H1 (cell line): ENCODE measurements at regions not wholly inside any gene's neighbourhood (a gene's known extent, or its start where the extent isn't known, plus 50 kb on each side); places are given as distances from the start of the nearest gene placed in this dataset.
"Not testable (repeated sequence)": the region's sequence is repeated elsewhere in the genome, so short reads cannot be mapped to it uniquely, and the experiment has no call there.

Experiments
- CTCF ChIA-PET: fragments of 300-600 bp; sonication (Branson Sonifier 250); formaldehyde crosslinking; loops from one replicate; lab custom pipeline; 2021; ENCODE audit not compliant: partially characterized antibody; lab: Charles Lee
- POLR2A ChIA-PET: fragments of 300-600 bp; sonication (Branson Sonifier 250); formaldehyde crosslinking; loops from one replicate; lab custom pipeline; 2021; ENCODE audit warnings: inconsistent platforms; ENCODE audit not compliant: partially characterized antibody; lab: Charles Lee
- DNase-seq, 2 experiments: peaks; one replicate each; pipeline versions ENCODE4 v3.0.0 to v3.0.0-alpha.2; 2010 to 2022; ENCODE audit warnings: low spot score in 2 of 2, low read depth in 1 of 2, mixed read lengths in 1 of 2
- FAIRE-seq: peaks from 2 replicates; lab custom pipeline; 2011; peaks lifted over from hg19 to GRCh38; lab: Jason Lieb, UNC
- H2AFZ ChIP-seq: 2 replicates; pipeline ENCODE4 v1.8.1; 2012; ENCODE audit warnings: low read length, inconsistent platforms
- H2AK5ac ChIP-seq: 2 replicates; pipeline ENCODE4 v1.6.1; 2013; ENCODE audit warnings: low read depth, low read length
- H2BK120ac ChIP-seq: replicated peaks from 2 replicates; pipeline ENCODE3; 2013; ENCODE audit warnings: low read depth, low read length, inconsistent platforms
- H2BK12ac ChIP-seq: 2 replicates; pipeline ENCODE4 v1.6.1; 2013; ENCODE audit warnings: low read depth, low read length
- H2BK15ac ChIP-seq: 2 replicates; pipeline ENCODE4 v1.6.1; 2013; ENCODE audit warnings: low read length
- H2BK20ac ChIP-seq: 2 replicates; pipeline ENCODE4 v1.6.1; 2013; ENCODE audit warnings: low read length
- H2BK5ac ChIP-seq: 2 replicates; pipeline ENCODE4 v1.6.1; 2013; ENCODE audit warnings: low read depth, low read length
- H3K14ac ChIP-seq: 2 replicates; pipeline ENCODE4 v1.6.1; 2013; ENCODE audit warnings: inconsistent platforms; ENCODE audit not compliant: insufficient read length
- H3K18ac ChIP-seq: 2 replicates; pipeline ENCODE4 v1.6.1; 2013; ENCODE audit warnings: low read length; ENCODE audit errors: extremely low read depth
- H3K23ac ChIP-seq: 2 replicates; pipeline ENCODE4 v1.6.1; 2013; ENCODE audit warnings: inconsistent platforms; ENCODE audit not compliant: insufficient read length
- H3K23me2 ChIP-seq: 2 replicates; pipeline ENCODE4 v1.6.1; 2013; ENCODE audit warnings: low read depth, low read length
- H3K27ac ChIP-seq: 2 replicates; pipeline ENCODE4 v1.6.1; 2011; ENCODE audit warnings: low read depth, low read length, inconsistent platforms
- H3K27me3 ChIP-seq, 4 experiments: replicated peaks in 1 of 4; 1 replicate in 1 of 4; 2 replicates in 3 of 4; pipeline versions ENCODE4 v1.6.1 to v1.8.1; 2011 to 2013; ENCODE audit warnings: low read length in 3 of 4, mild to moderate bottlenecking in 3 of 4, inconsistent platforms in 2 of 4, mixed read lengths in 2 of 4, moderate library complexity in 1 of 4; ENCODE audit not compliant: control insufficient read depth in 3 of 4, insufficient read depth in 3 of 4; ENCODE audit errors: extremely low read depth in 1 of 4
- H3K36me3 ChIP-seq, 4 experiments: 2 replicates each; pipeline versions ENCODE4 v1.6.1 to v1.8.1; 2011 to 2013; ENCODE audit warnings: mild to moderate bottlenecking in 4 of 4, low read length in 3 of 4, moderate library complexity in 2 of 4, control low read depth in 1 of 4, inconsistent platforms in 1 of 4; ENCODE audit not compliant: insufficient read depth in 4 of 4, control insufficient read depth in 2 of 4
- H3K4ac ChIP-seq: replicated peaks from 2 replicates; pipeline ENCODE3; 2013; ENCODE audit warnings: low read length, low read depth, mixed read lengths, inconsistent platforms; ENCODE audit not compliant: insufficient read length
- H3K4me1 ChIP-seq, 4 experiments: replicated peaks in 1 of 4; 1 replicate in 1 of 4; 2 replicates in 3 of 4; pipeline versions ENCODE4 v1.6.1 to v1.8.1; 2011 to 2013; ENCODE audit warnings: low read length in 3 of 4, inconsistent platforms in 2 of 4, mixed read lengths in 1 of 4; ENCODE audit not compliant: insufficient read depth in 4 of 4, control insufficient read depth in 3 of 4
- H3K4me2 ChIP-seq, 2 experiments: 2 replicates each; pipeline versions ENCODE4 v1.6.1 to v1.8.1; 2011 to 2013; ENCODE audit warnings: low read depth in 2 of 2, low read length in 2 of 2, control low read depth in 1 of 2, inconsistent platforms in 1 of 2, mild to moderate bottlenecking in 1 of 2; ENCODE audit not compliant: insufficient read depth in 1 of 2
- H3K4me3 ChIP-seq, 4 experiments: fragments of 200-600, 300-600 bp in 1 of 4; sonication (generic), shearing (Covaris generic), sonication (Bioruptor Twin) in 1 of 4; 2 replicates each; pipeline versions ENCODE4 v1.5.1 to v1.8.1; 2011 to 2016; ENCODE audit warnings: low read length in 4 of 4, low read depth in 3 of 4, control low read depth in 2 of 4, inconsistent platforms in 2 of 4, mild to moderate bottlenecking in 2 of 4, mixed read lengths in 1 of 4, moderate library complexity in 1 of 4; ENCODE audit not compliant: insufficient read depth in 2 of 4; ENCODE audit errors: extremely low read depth in 1 of 4
- H3K56ac ChIP-seq: replicated peaks from 2 replicates; pipeline ENCODE3; 2013; ENCODE audit warnings: low read depth, mild to moderate bottlenecking, mixed read lengths, low read length, inconsistent platforms; ENCODE audit not compliant: insufficient read length
- H3K79me1 ChIP-seq: 2 replicates; pipeline ENCODE4 v1.6.1; 2013; ENCODE audit warnings: low read depth, low read length, control low read depth
- H3K79me2 ChIP-seq, 2 experiments: 2 replicates each; pipeline versions ENCODE4 v1.6.1 to v1.8.1; 2012 to 2013; ENCODE audit warnings: low read length in 2 of 2, mild to moderate bottlenecking in 2 of 2, inconsistent platforms in 1 of 2; ENCODE audit not compliant: insufficient read depth in 2 of 2, control insufficient read depth in 1 of 2
- H3K9ac ChIP-seq, 4 experiments: replicated peaks in 1 of 4; 1 replicate in 1 of 4; 2 replicates in 3 of 4; pipeline versions ENCODE4 v1.6.1 to v1.8.1; 2011 to 2013; ENCODE audit warnings: low read depth in 3 of 4, low read length in 3 of 4, control low read depth in 2 of 4, mild to moderate bottlenecking in 2 of 4, moderate library complexity in 2 of 4, inconsistent platforms in 1 of 4; ENCODE audit errors: extremely low read depth in 1 of 4
- H3K9me3 ChIP-seq, 2 experiments: 2 replicates each; pipeline versions ENCODE4 v1.6.1 to v1.8.1; 2012 to 2013; ENCODE audit warnings: mild to moderate bottlenecking in 2 of 2, moderate library complexity in 2 of 2, control low read depth in 1 of 2, inconsistent platforms in 1 of 2, low read depth in 1 of 2, low read length in 1 of 2, mixed read lengths in 1 of 2; ENCODE audit not compliant: insufficient read depth in 2 of 2
- H4K20me1 ChIP-seq, 2 experiments: replicated peaks in 1 of 2; 2 replicates each; pipeline versions ENCODE3 to v1.8.1; 2011 to 2013; ENCODE audit warnings: inconsistent platforms in 2 of 2, low read length in 2 of 2, mild to moderate bottlenecking in 1 of 2; ENCODE audit not compliant: insufficient read depth in 2 of 2, control insufficient read depth in 1 of 2
- H4K5ac ChIP-seq: 2 replicates; pipeline ENCODE4 v1.6.1; 2013; ENCODE audit warnings: low read length, low read depth, mixed read lengths, inconsistent platforms; ENCODE audit not compliant: insufficient read length
- H4K8ac ChIP-seq: 2 replicates; pipeline ENCODE4 v1.8.0; 2013; ENCODE audit warnings: mild to moderate bottlenecking, moderate library complexity, low read length, inconsistent platforms; ENCODE audit not compliant: insufficient read depth; ENCODE audit errors: extremely low read depth
- H4K91ac ChIP-seq: replicated peaks from 2 replicates; pipeline ENCODE3; 2013; ENCODE audit warnings: low read length, mixed read lengths, inconsistent platforms; ENCODE audit not compliant: insufficient read length
- WGBS, 2 experiments: shearing (Covaris generic) in 1 of 2; methylation state at CpG; one replicate each; pipeline versions ENCODE4 v1.1.6 to v1.1.7; 2013 to 2015; ENCODE audit warnings: low lambda C conversion rate in 2 of 2, mixed read lengths in 2 of 2, inconsistent platforms in 1 of 2, low coverage in 1 of 2, missing lambda C conversion rate in 1 of 2; ENCODE audit not compliant: insufficient replicate concordance in 2 of 2, insufficient coverage in 1 of 2, insufficient read length in 1 of 2; ENCODE audit errors: extremely low coverage in 1 of 2, missing lambda C conversion rate in 1 of 2; 5-methylcytosine and 5-hydroxymethylcytosine counted together

GRCh38 chr12:75854137-75854536, 177.4 kb downstream of the PHLDA1 start:
- H3K4me3 ChIP-seq, H3K14ac ChIP-seq, H2BK12ac ChIP-seq, H3K56ac ChIP-seq, FAIRE-seq, H3K36me3 ChIP-seq, H3K9ac ChIP-seq, H2BK20ac ChIP-seq, H2BK120ac ChIP-seq, H4K91ac ChIP-seq, H3K4me2 ChIP-seq, H2AK5ac ChIP-seq, H3K79me2 ChIP-seq, DNase-seq, H3K4ac ChIP-seq, H2BK15ac ChIP-seq, H3K9me3 ChIP-seq, H2AFZ ChIP-seq, H4K20me1 ChIP-seq, H3K18ac ChIP-seq, H3K27ac ChIP-seq, H3K23ac ChIP-seq, H3K79me1 ChIP-seq, H3K4me1 ChIP-seq, H4K8ac ChIP-seq, H2BK5ac ChIP-seq, H3K27me3 ChIP-seq, H4K5ac ChIP-seq, H3K23me2 ChIP-seq: not testable (repeated sequence)
- 97% methylated on average over 5 of the region's 5 CpGs; no CpG with 5 or more reads in 1 of the 2 experiments for WGBS, 2 experiments
- ChIA-PET CTCF (interaction anchor here (0.7 to 2.1 kb wide), 7 partner anchors 10 to 294 kb away, joined by 3 to 5 read pairs (median 3); no protein-coding TSS in a partner anchor), POLR2A (interaction anchor here (1.4 kb wide), 1 partner anchor 178 kb away, joined by 4 read pairs; the partner anchor contains the start of gene PHLDA1)
